Endothelial cell of umbilical vein (primary cell): ENCODE measurements at regions not wholly inside any gene's neighbourhood (a gene's known extent, or its start where the extent isn't known, plus 50 kb on each side); places are given as distances from the start of the nearest gene placed in this dataset.

Experiments used
- BruUV-seq: library from RNA; stranded (reverse); fragments of 400-500 nt; replicated peaks from 2 replicates; lab custom pipeline; 2021; lab: Mats Ljungman, UMichigan
- CTCF ChIA-PET: fragments of 300-600, 350-600 bp; sonication (Branson Sonifier 250); formaldehyde crosslinking; loops from one replicate; lab custom pipeline; 2021; ENCODE audit warnings: antibody characterized with exemption, inconsistent platforms; lab: Charles Lee
- POLR2A ChIA-PET: fragments of 300-600, 350-600 bp; sonication (Branson Sonifier 250); formaldehyde crosslinking; loops from one replicate; lab custom pipeline; 2021; ENCODE audit warnings: antibody characterized with exemption, inconsistent platforms; lab: Charles Lee
- DNase-seq: peaks from one replicate; pipeline ENCODE4 v3.0.0-alpha.2; 2011; ENCODE audit warnings: low read depth, low spot score
- FAIRE-seq: peaks from 2 replicates; lab custom pipeline; 2011; peaks lifted over from hg19 to GRCh38; lab: Jason Lieb, UNC
- H2AFZ ChIP-seq: 2 replicates; pipeline ENCODE4 v1.6.0; 2012; ENCODE audit warnings: low read depth, low read length, control low read depth, inconsistent platforms
- H3K27ac ChIP-seq: 2 replicates; pipeline ENCODE4 v1.5.1; 2011; ENCODE audit warnings: low read depth, mild to moderate bottlenecking, control low read depth, low read length, moderate library complexity; ENCODE audit not compliant: insufficient read depth
- H3K27me3 ChIP-seq, 2 experiments: 2 replicates each; pipeline versions ENCODE4 v1.6.0 to v1.6.1; 2011; ENCODE audit warnings: low read length in 2 of 2, mixed read lengths in 1 of 2; ENCODE audit not compliant: control insufficient read depth in 2 of 2, insufficient read depth in 2 of 2
- H3K36me3 ChIP-seq, 2 experiments: 2 replicates in 1 of 2; 3 replicates in 1 of 2; pipeline ENCODE4 v1.5.1; 2011; ENCODE audit warnings: low read length in 2 of 2, mild to moderate bottlenecking in 1 of 2, moderate library complexity in 1 of 2; ENCODE audit not compliant: control insufficient read depth in 2 of 2, insufficient read depth in 2 of 2; ENCODE audit errors: extremely low read depth in 1 of 2
- H3K4me1 ChIP-seq: 3 replicates; pipeline ENCODE4 v1.5.1; 2011; ENCODE audit warnings: mild to moderate bottlenecking, low read length; ENCODE audit not compliant: control insufficient read depth, insufficient read depth; ENCODE audit errors: extremely low read depth
- H3K4me2 ChIP-seq: 2 replicates; pipeline ENCODE4 v1.6.1; 2011; ENCODE audit warnings: low read length, control low read depth, mixed read lengths; ENCODE audit not compliant: insufficient read depth
- H3K4me3 ChIP-seq, 3 experiments: fragments of 200-600 bp in 1 of 3; sonication (generic), shearing (Covaris generic) in 1 of 3; replicated peaks in 1 of 3; 2 replicates each; pipeline ENCODE4 v1.5.1; 2011 to 2016; ENCODE audit warnings: control low read depth in 3 of 3, low read length in 3 of 3, mild to moderate bottlenecking in 2 of 3, inconsistent platforms in 1 of 3, low read depth in 1 of 3, moderate library complexity in 1 of 3; ENCODE audit not compliant: insufficient read depth in 1 of 3
- H3K79me2 ChIP-seq: 2 replicates; pipeline ENCODE4 v1.6.0; 2012; ENCODE audit warnings: low read length, inconsistent platforms; ENCODE audit not compliant: control insufficient read depth, insufficient read depth
- H3K9ac ChIP-seq: replicated peaks from 2 replicates; pipeline ENCODE3; 2011; ENCODE audit warnings: low read length, control low read depth; ENCODE audit not compliant: insufficient read depth; ENCODE audit errors: extremely low read depth
- H3K9me1 ChIP-seq: replicated peaks from 3 replicates; pipeline ENCODE4 v1.6.0; 2011; ENCODE audit warnings: mild to moderate bottlenecking, low read length; ENCODE audit not compliant: control insufficient read depth, insufficient read depth; ENCODE audit errors: extremely low read depth
- H3K9me3 ChIP-seq: replicated peaks from 2 replicates; pipeline ENCODE4 v1.5.1; 2012; ENCODE audit warnings: low read length, inconsistent platforms; ENCODE audit not compliant: control insufficient read depth, insufficient read depth
- H4K20me1 ChIP-seq: replicated peaks from 2 replicates; pipeline ENCODE3; 2011; ENCODE audit warnings: mild to moderate bottlenecking, low read length; ENCODE audit not compliant: control insufficient read depth, insufficient read depth; ENCODE audit errors: extremely low read depth
- EZH2 ChIP-seq: IDR thresholded peaks from 2 replicates; pipeline ENCODE4 v1.6.1; 2012; ENCODE audit warnings: borderline replicate concordance, low read depth, mild to moderate bottlenecking, moderate library complexity, low read length, inconsistent platforms; ENCODE audit not compliant: severe bottlenecking
- FOS ChIP-seq: IDR thresholded peaks from 2 replicates; pipeline ENCODE4 v1.6.1; 2011; ENCODE audit warnings: mild to moderate bottlenecking, low read length, moderate library complexity, borderline replicate concordance; ENCODE audit not compliant: insufficient read depth
- GATA2 ChIP-seq: IDR thresholded peaks from 2 replicates; pipeline ENCODE4 v1.7.0; 2011; ENCODE audit warnings: low read depth, mild to moderate bottlenecking, moderate library complexity, mixed read lengths, low read length; ENCODE audit not compliant: insufficient read length, insufficient read depth
- JUN ChIP-seq: IDR thresholded peaks from 2 replicates; pipeline ENCODE4 v1.6.1; 2011; ENCODE audit warnings: borderline replicate concordance, low read depth; ENCODE audit not compliant: insufficient read length, insufficient read depth
- MYC ChIP-seq: IDR thresholded peaks from one replicate; pipeline ENCODE4 v1.6.1; 2011; ENCODE audit warnings: mild to moderate bottlenecking, low read depth, low read length
- POLR2A ChIP-seq: IDR thresholded peaks from 2 replicates; pipeline ENCODE4 v1.6.1; 2012; ENCODE audit warnings: low read depth, mild to moderate bottlenecking, control low read depth, low read length
- POLR2AphosphoS5 ChIP-seq: IDR thresholded peaks from 2 replicates; pipeline ENCODE4 v1.6.1; 2012; ENCODE audit warnings: low read depth, mild to moderate bottlenecking, control low read depth, low read length, moderate library complexity; ENCODE audit not compliant: insufficient read depth
- dilution Hi-C: fragments of 300-500 bp; cut with MboI; formaldehyde crosslinking; loops from one replicate; pipeline ENCODE4 v1.15.0; 2019; ENCODE audit warnings: low sequenced_read_pairs; ENCODE audit not compliant: extremely low pct_ligation_motif_present
- intact Hi-C: fragments of 100-400 bp; cut with micrococcal nuclease; formaldehyde crosslinking; loops from one replicate; pipeline ENCODE4 v1.10.0; 2022
- TF ChIP-seq, protein P1 (sequence below), 2 donors: IDR thresholded peaks; 1 replicate in 1 of 2; 2 replicates in 1 of 2; pipeline ENCODE4 v1.5.1; 2011; ENCODE audit warnings: low read length in 2 of 2, mild to moderate bottlenecking in 2 of 2, moderate library complexity in 2 of 2, control low read depth in 1 of 2, inconsistent platforms in 1 of 2, low read depth in 1 of 2; ENCODE audit not compliant: insufficient read depth in 1 of 2; ENCODE audit errors: extremely low read depth in 1 of 2
- TF ChIP-seq, protein P2 (sequence below): IDR thresholded peaks from 2 replicates; pipeline ENCODE4 v1.6.1; 2011; ENCODE audit not compliant: insufficient read depth, insufficient read length

DNA sequence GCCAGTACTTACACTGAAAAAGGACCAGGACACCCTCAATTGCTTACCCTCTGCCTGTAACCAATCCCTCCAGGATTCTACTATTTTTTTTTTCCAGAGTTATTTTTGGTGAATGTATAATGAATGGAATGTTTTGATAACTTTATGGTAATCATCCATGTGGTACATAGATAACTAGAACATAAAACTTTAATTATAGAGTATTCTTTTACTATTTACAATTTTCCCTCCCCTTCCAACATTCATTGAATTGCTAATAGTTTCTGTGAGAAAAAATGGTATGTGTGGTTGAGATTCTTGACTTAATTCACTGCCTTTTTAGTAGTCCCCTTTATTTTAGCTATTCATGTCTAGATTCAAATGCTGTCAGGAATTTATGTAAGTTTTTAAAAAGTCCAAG is 164.6 kb downstream of the CYYR1 start:
- ChIA-PET CTCF (no interaction called here), POLR2A (no interaction called here)
- Histone ChIP-seq H3K27ac (no peak overlapping the region), H3K79me2 (no peaks in the 10 kb centered on the region), H4K20me1 (no peaks in the 10 kb centered on the region), H2AFZ (no peak overlapping the region), H3K9me3 (no peaks in the 10 kb centered on the region), H3K4me1 (peaks cover 13% of the 10 kb centered on the region), H3K4me2 (no peak overlapping the region), H3K36me3 (no peaks in the 10 kb centered on the region), H3K27me3 (no peaks in the 10 kb centered on the region), H3K9me1 (no peaks in the 10 kb centered on the region), H3K9ac (no peak overlapping the region), H3K4me3 (no peak overlapping the region)
- intact Hi-C loops (no loop called here), dilution Hi-C loops (no loop called here)
- no peak for DNase-seq
- TF ChIP-seq GATA2 (no peak), FOS (no peak), MYC (no peak), EZH2 (no peak), JUN (no peak), POLR2AphosphoS5 (no peak), POLR2A (no peak)
- TF ChIP-seq, protein P1, sequence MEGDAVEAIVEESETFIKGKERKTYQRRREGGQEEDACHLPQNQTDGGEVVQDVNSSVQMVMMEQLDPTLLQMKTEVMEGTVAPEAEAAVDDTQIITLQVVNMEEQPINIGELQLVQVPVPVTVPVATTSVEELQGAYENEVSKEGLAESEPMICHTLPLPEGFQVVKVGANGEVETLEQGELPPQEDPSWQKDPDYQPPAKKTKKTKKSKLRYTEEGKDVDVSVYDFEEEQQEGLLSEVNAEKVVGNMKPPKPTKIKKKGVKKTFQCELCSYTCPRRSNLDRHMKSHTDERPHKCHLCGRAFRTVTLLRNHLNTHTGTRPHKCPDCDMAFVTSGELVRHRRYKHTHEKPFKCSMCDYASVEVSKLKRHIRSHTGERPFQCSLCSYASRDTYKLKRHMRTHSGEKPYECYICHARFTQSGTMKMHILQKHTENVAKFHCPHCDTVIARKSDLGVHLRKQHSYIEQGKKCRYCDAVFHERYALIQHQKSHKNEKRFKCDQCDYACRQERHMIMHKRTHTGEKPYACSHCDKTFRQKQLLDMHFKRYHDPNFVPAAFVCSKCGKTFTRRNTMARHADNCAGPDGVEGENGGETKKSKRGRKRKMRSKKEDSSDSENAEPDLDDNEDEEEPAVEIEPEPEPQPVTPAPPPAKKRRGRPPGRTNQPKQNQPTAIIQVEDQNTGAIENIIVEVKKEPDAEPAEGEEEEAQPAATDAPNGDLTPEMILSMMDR (IDR thresholded peaks at IDR 0.05; ENCODE audit: extremely low read depth in 1 of 2, insufficient read depth in 1 of 2, low read depth in 1 of 2, low read length in 2 of 2), result no peak
- TF ChIP-seq, protein P2, sequence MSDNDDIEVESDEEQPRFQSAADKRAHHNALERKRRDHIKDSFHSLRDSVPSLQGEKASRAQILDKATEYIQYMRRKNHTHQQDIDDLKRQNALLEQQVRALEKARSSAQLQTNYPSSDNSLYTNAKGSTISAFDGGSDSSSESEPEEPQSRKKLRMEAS, result no peak
- no peak for FAIRE-seq
- BruUV-seq, result no TSS peak
